ENCODE measurements at regions not wholly inside any gene's neighbourhood (a gene's known extent, or its start where the extent isn't known, plus 50 kb on each side); places are given as distances from the start of the nearest gene placed in this dataset.

DNA sequence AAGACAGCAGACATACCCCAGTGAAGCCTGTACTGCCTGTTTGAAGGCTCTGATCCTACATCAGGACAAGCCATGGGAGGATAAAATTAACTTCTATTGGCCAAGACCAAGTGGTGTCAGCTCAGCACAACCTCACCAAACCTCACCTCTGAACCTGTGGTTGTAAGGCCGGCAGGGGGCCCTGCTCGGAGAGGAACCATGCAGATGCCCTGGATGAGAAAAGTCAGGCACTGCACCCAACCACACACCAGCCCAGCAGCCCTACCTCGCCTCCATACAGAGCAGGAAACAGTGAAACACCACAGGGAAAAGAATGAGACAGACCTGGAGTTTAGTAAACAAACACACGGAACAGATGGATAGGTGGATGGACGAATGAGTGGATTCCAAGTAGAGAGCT lies 70.0 kb upstream of the PAX7 start:
- no peak for TF ChIP-seq SUZ12 (IDR thresholded peaks at IDR 0.05; ENCODE audit: extremely low read depth, insufficient read depth, insufficient read length)
- no peak for TF ChIP-seq YY1 (IDR thresholded peaks at IDR 0.05; ENCODE audit: insufficient read depth, insufficient read length)
